HEK293 (cell line): ENCODE measurements at regions not wholly inside any gene's neighbourhood (a gene's known extent, or its start where the extent isn't known, plus 50 kb on each side); places are given as distances from the start of the nearest gene placed in this dataset.

ENCODE experiments used
- CTCF ChIP-seq: fragments of 450-650 bp; formaldehyde crosslinking; IDR thresholded peaks from 2 replicates; pipeline ENCODE4 v1.5.1; 2016; ENCODE audit warnings: missing biosample characterization, missing genetic modification characterization
- HOXA7 ChIP-seq: sonication (generic); formaldehyde crosslinking; IDR thresholded peaks from 2 replicates; pipeline ENCODE4 v1.8.1; 2022; ENCODE audit warnings: missing genetic modification reagents, borderline replicate concordance
- MZF1 ChIP-seq: fragments of 450-650 bp; formaldehyde crosslinking; IDR thresholded peaks from 2 replicates; pipeline ENCODE4 v1.5.1; 2017; ENCODE audit warnings: missing biosample characterization, missing genetic modification characterization, borderline replicate concordance
- ZNF274 ChIP-seq, 2 experiments: fragments of 200-500 bp in 1 of 2; fragments of 450-650 bp in 1 of 2; sonication (Bioruptor generic) in 1 of 2; formaldehyde crosslinking in 1 of 2; IDR thresholded peaks; 2 replicates each; pipeline versions ENCODE4 v1.5.1 to v1.6.1; 2014 to 2016; ENCODE audit warnings: borderline replicate concordance in 1 of 2, inconsistent platforms in 1 of 2, low read length in 1 of 2, missing biosample characterization in 1 of 2, missing genetic modification characterization in 1 of 2

GRCh38 chr13:79898996-79899395 lies 418.0 kb downstream of the NDFIP2 start:
- no peak for TF ChIP-seq HOXA7 (CRISPR knock-in tag)
- no peak for TF ChIP-seq MZF1 (tag by site-specific recombination)
- TF ChIP-seq ZNF274 (IDR thresholded peaks at IDR 0.05; ENCODE audit: low read length), result no peak
- no peak for TF ChIP-seq ZNF274 (tag by site-specific recombination; IDR thresholded peaks at IDR 0.05; ENCODE audit: borderline replicate concordance)
- TF ChIP-seq CTCF, result no peak
